A549 (cell line): ENCODE measurements at regions not wholly inside any gene's neighbourhood (a gene's known extent, or its start where the extent isn't known, plus 50 kb on each side); places are given as distances from the start of the nearest gene placed in this dataset.

Source experiments
- ATAC-seq, 2 experiments: fragments of 200-7000 bp in 1 of 2; fragments of >200 bp in 1 of 2; cut with Nextera tagmentation in 1 of 2; cut with Tn5 transposase in 1 of 2; 3 replicates each; pipeline versions ENCODE4 v1.8.0 to v1.9.1; 2018 to 2020; ENCODE audit warnings: mild to moderate bottlenecking in 1 of 2, moderate library complexity in 1 of 2
- CTCF ChIA-PET: fragments of 300-600 bp; sonication (Branson Sonifier 250); formaldehyde crosslinking; extraction: SDS; loops from one replicate; lab custom pipeline; 2021; ENCODE audit warnings: antibody characterized with exemption, inconsistent platforms; lab: Yijun Ruan, JAX
- POLR2A ChIA-PET: fragments of 350-600 bp; formaldehyde crosslinking; extraction: SDS; loops from one replicate; lab custom pipeline; 2021; ENCODE audit warnings: antibody characterized with exemption, inconsistent platforms; lab: Yijun Ruan, JAX
- DNase-seq, 2 experiments: peaks; one replicate each; pipeline versions ENCODE4 v3.0.0 to v3.0.0-alpha.2; 2011 to 2016; ENCODE audit warnings: low read depth in 1 of 2, low spot score in 1 of 2
- FAIRE-seq: peaks from 2 replicates; lab custom pipeline; 2011; peaks lifted over from hg19 to GRCh38; lab: Jason Lieb, UNC
- H3K27ac ChIP-seq, 2 experiments: fragments of >200 bp; sonication (Bioruptor Twin); formaldehyde crosslinking; 3 replicates each; pipeline ENCODE4 v1.5.1; 2016 to 2017
- H3K4me1 ChIP-seq: fragments of >200 bp; sonication (Bioruptor Twin); formaldehyde crosslinking; 3 replicates; pipeline ENCODE4 v1.6.1; 2016
- H3K4me2 ChIP-seq: fragments of >200 bp; sonication (Bioruptor Twin); formaldehyde crosslinking; 3 replicates; pipeline ENCODE4 v1.6.1; 2016
- H3K4me3 ChIP-seq: fragments of >200 bp; sonication (Bioruptor Twin); formaldehyde crosslinking; 3 replicates; pipeline ENCODE4 v1.5.1; 2016
- H3K9me3 ChIP-seq: fragments of >200 bp; sonication (Bioruptor Twin); formaldehyde crosslinking; 3 replicates; pipeline ENCODE4 v1.6.1; 2016
- CBX8 ChIP-seq: fragments of 200-600 bp; sonication (generic); IDR thresholded peaks from 2 replicates; pipeline ENCODE4 v1.6.1; 2016
- EHF ChIP-seq: fragments of 250-450 bp; sonication (Bioruptor Pico); IDR thresholded peaks from 2 replicates; pipeline ENCODE4 v1.5.0; 2020; ENCODE audit warnings: mild to moderate bottlenecking
- ESRRA ChIP-seq: fragments of 150-350 bp; IDR thresholded peaks from 2 replicates; pipeline ENCODE4 v1.6.1; 2014; ENCODE audit warnings: mild to moderate bottlenecking, low read length, borderline replicate concordance
- FOSL2 ChIP-seq, 2 experiments: fragments of 450-650 bp in 1 of 2; fragments of >200 bp in 1 of 2; sonication (Bioruptor Twin) in 1 of 2; formaldehyde crosslinking; IDR thresholded peaks; 2 replicates each; pipeline versions ENCODE4 v1.5.0 to v1.6.1; 2016 to 2020; ENCODE audit warnings: mild to moderate bottlenecking in 1 of 2, moderate library complexity in 1 of 2
- FOXS1 ChIP-seq: fragments of 250-450 bp; sonication (Bioruptor Pico); IDR thresholded peaks from 2 replicates; pipeline ENCODE4 v1.5.0; 2020; ENCODE audit warnings: mild to moderate bottlenecking, moderate library complexity
- KDM1A ChIP-seq: fragments of 200-600 bp; sonication (generic); IDR thresholded peaks from 2 replicates; pipeline ENCODE4 v1.6.1; 2016; ENCODE audit warnings: low read depth, mild to moderate bottlenecking
- NFE2L2 ChIP-seq: fragments of 150-350 bp; conservative IDR thresholded peaks from 2 replicates; pipeline ENCODE4 v1.6.1; 2014; ENCODE audit warnings: low read length
- NPAS2 ChIP-seq: fragments of 250-450 bp; sonication (Bioruptor Pico); IDR thresholded peaks from 2 replicates; pipeline ENCODE4 v1.8.0; 2022; ENCODE audit warnings: mild to moderate bottlenecking, moderate library complexity, borderline replicate concordance
- NR3C1 ChIP-seq: fragments of >200 bp; sonication (Bioruptor Twin); formaldehyde crosslinking; IDR thresholded peaks from 3 replicates; pipeline ENCODE4 v1.6.1; 2017
- POLR2A ChIP-seq: IDR thresholded peaks from 2 replicates; pipeline ENCODE4 v1.6.1; 2012; ENCODE audit warnings: mild to moderate bottlenecking, low read length
- RCOR1 ChIP-seq: fragments of 150-350 bp; IDR thresholded peaks from 2 replicates; pipeline ENCODE4 v1.6.1; 2014; ENCODE audit warnings: antibody characterized with exemption, low read length, low read depth
- REST ChIP-seq: fragments of 200-600 bp; sonication (generic); IDR thresholded peaks from 2 replicates; pipeline ENCODE4 v1.6.1; 2016; ENCODE audit warnings: antibody characterized with exemption, mild to moderate bottlenecking, moderate library complexity
- RNF2 ChIP-seq: fragments of 200-600 bp; sonication (generic); IDR thresholded peaks from 2 replicates; pipeline ENCODE4 v1.6.1; 2016; ENCODE audit warnings: low read depth, mild to moderate bottlenecking, antibody characterized with exemption, moderate library complexity, borderline replicate concordance
- TFCP2L1 ChIP-seq: fragments of 250-450 bp; sonication (Bioruptor Pico); IDR thresholded peaks from 2 replicates; pipeline ENCODE4 v1.5.0; 2021; ENCODE audit warnings: mild to moderate bottlenecking
- WGBS: methylation state at CpG from one replicate; pipeline ENCODE4 v1.1.6; 2017; ENCODE audit errors: missing lambda C conversion rate; 5-methylcytosine and 5-hydroxymethylcytosine counted together
- TF ChIP-seq, protein P1 (sequence below): fragments of >200 bp; sonication (Bioruptor Twin); formaldehyde crosslinking; IDR thresholded peaks from 3 replicates; pipeline ENCODE4 v1.6.1; 2016
- TF ChIP-seq, protein P2 (sequence below): fragments of 450-650 bp; IDR thresholded peaks from 2 replicates; pipeline ENCODE4 v1.6.1; 2014; ENCODE audit warnings: antibody characterized with exemption

GRCh38 chr1:94769551-94769950, 50.6 kb upstream of the SLC44A3 start:
- no peak overlapping the region for H3K4me2 ChIP-seq
- CTCF ChIA-PET: interaction anchor here (0.7 kb wide), 1 partner anchor 208 kb away, joined by 3 read pairs; no protein-coding TSS in a partner anchor

GRCh38 chr1:94768036-94768435, 52.1 kb upstream of the SLC44A3 start:
- ChIA-PET POLR2A (no interaction called here), CTCF (no interaction called here)
- no peak for DNase-seq
- no peak overlapping the region for H3K4me3 ChIP-seq
- ATAC-seq: no peak
- TF ChIP-seq ESRRA (no peak), NR3C1 (no peak), NFE2L2 (no peak)
- H3K4me2 ChIP-seq: no peak overlapping the region
- no peaks in the 10 kb centered on the region for H3K4me1 ChIP-seq
- no peaks in the 10 kb centered on the region for H3K9me3 ChIP-seq
- no peak for FAIRE-seq
- H3K27ac ChIP-seq: no peak overlapping the region
- WGBS: 59% methylated on average over 4 of the region's 4 CpGs

More at GRCh38 chr1:94769551-94769950, 50.6 kb upstream of the SLC44A3 start:
- ATAC-seq: no peak
- peaks cover 12% of the 10 kb centered on the region for H3K4me1 ChIP-seq
- no peak for DNase-seq
- H3K4me3 ChIP-seq: no peak overlapping the region
- 0% methylated on average over 1 of the region's 1 CpG for whole genome bisulfite sequencing
- TF ChIP-seq TFCP2L1 (CRISPR knock-in tag): no peak
- TF ChIP-seq RCOR1: no peak
- TF ChIP-seq FOSL2 (IDR thresholded peaks at IDR 0.05): no peak
- no peak for TF ChIP-seq FOSL2 (CRISPR knock-in tag; IDR thresholded peaks at IDR 0.05)
- TF ChIP-seq CBX8: no peak
- TF ChIP-seq FOXS1 (CRISPR knock-in tag): no peak
- no peak for TF ChIP-seq REST
- no peak for TF ChIP-seq EHF (CRISPR knock-in tag)
- TF ChIP-seq, protein P1, sequence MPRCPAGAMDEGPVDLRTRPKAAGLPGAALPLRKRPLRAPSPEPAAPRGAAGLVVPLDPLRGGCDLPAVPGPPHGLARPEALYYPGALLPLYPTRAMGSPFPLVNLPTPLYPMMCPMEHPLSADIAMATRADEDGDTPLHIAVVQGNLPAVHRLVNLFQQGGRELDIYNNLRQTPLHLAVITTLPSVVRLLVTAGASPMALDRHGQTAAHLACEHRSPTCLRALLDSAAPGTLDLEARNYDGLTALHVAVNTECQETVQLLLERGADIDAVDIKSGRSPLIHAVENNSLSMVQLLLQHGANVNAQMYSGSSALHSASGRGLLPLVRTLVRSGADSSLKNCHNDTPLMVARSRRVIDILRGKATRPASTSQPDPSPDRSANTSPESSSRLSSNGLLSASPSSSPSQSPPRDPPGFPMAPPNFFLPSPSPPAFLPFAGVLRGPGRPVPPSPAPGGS: no peak
- no peak for TF ChIP-seq POLR2A
- no peak for TF ChIP-seq NPAS2 (CRISPR knock-in tag)
- no peak for FAIRE-seq
- POLR2A ChIA-PET: no interaction called here
- no peak overlapping the region for H3K27ac ChIP-seq
- no peaks in the 10 kb centered on the region for H3K9me3 ChIP-seq

GRCh38 chr1:94765958-94766357, 54.2 kb upstream of the SLC44A3 start:
- DNase-seq (no peak), ATAC-seq (no peak), FAIRE-seq (no peak)
- Histone ChIP-seq H3K27ac (no peak overlapping the region), H3K4me1 (no peaks in the 10 kb centered on the region), H3K4me2 (no peak overlapping the region), H3K4me3 (no peak overlapping the region), H3K9me3 (no peaks in the 10 kb centered on the region)
- TF ChIP-seq TFCP2L1 (CRISPR knock-in tag) (no peak), KDM1A (no peak), RNF2 (no peak), NR3C1 (no peak)
- TF ChIP-seq, protein P2, sequence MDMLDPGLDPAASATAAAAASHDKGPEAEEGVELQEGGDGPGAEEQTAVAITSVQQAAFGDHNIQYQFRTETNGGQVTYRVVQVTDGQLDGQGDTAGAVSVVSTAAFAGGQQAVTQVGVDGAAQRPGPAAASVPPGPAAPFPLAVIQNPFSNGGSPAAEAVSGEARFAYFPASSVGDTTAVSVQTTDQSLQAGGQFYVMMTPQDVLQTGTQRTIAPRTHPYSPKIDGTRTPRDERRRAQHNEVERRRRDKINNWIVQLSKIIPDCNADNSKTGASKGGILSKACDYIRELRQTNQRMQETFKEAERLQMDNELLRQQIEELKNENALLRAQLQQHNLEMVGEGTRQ: no peak
- ChIA-PET POLR2A (no interaction called here), CTCF (interaction anchor here (1.2 kb wide), 1 partner anchor 168 kb away, joined by 3 read pairs; no protein-coding TSS in a partner anchor)
- 93% methylated on average over 3 of the region's 3 CpGs for WGBS
